ENCODE measurements at regions not wholly inside any gene's neighbourhood (a gene's known extent, or its start where the extent isn't known, plus 50 kb on each side); places are given as distances from the start of the nearest gene placed in this dataset.

- DNase-seq (ENCODE audit: insufficient read length, low spot score) (no peak), FAIRE-seq (no peak)
Measured at GRCh38 chr2:13005761-13006335, 289.1 kb downstream of the TRIB2 start.

- FAIRE-seq (no peak), DNase-seq (ENCODE audit: insufficient read length, low spot score) (no peak)
Measured at GRCh38 chr2:13006426-13006825, 289.7 kb downstream of the TRIB2 start.

DNA sequence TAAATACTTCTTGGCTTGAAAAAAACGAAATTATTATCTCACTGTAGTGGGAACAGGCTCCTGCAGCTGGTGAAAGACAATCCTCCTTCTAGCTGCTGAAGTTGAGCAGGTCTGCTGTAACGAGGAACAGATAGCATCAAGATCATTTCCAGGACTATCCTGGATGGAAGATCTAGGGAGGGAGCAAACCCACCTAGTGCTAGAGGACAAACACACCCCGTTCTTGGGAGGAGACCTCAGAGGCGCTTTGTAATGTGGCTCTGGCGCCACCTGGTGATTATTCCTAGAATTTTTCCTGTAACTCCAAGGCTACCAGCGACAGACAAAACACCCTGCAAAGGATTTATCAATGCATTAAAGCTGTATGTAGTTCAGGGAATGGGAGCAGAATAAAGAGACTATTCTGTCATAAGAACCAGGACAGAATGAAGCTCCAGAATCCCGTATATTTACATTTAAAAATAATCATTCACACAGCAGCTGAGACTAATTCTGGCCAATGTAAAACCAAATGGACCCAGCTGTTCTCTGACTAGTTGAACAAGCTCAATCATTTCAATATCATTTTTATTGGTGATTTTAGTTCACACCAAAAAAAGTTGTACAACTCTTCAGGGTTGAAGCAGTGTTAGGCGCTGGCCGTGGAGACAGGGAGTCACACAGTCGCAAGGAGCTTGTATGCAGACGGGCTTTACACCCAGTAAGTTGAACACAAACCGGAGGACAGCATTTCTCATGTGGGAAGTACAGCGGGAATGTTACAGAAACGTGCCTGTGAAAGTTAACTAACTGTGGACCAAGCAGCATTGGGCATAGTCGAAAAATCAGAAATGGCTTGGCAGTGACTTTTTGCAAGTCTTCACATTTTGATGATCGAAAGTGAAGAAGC, 290.3 kb downstream of the TRIB2 start:
- FAIRE-seq, result no peak
- peak; percentile 56 for DNase-seq (ENCODE audit: insufficient read length, low spot score)

- DNase-seq (ENCODE audit: insufficient read length, low spot score) (peak; percentile 4), FAIRE-seq (no peak)
Measured at GRCh38 chr2:13009027-13009642, 292.4 kb downstream of the TRIB2 start.

GRCh38 chr2:13010283-13010682, 293.5 kb downstream of the TRIB2 start:
- FAIRE-seq, result no peak
- no peak for DNase-seq (ENCODE audit: insufficient read length, low spot score)

DNA sequence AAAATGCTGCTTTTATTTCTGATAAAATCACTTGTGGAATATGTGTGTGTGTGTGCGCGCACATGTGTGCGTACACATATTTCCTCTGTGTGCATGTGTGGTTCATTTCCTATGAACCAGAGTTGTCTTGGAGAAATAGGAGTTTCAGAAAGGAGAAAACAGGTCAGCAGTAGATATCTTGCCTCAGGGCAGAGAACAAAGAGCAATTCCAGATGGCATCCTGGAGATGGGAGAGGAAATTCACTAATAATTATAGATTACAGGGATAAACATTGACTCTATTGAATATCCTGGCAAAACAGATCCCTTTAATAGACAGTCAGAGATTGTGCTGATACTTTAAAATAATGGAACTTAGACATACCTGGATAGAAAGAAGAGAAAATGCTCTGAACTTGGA, 298.0 kb downstream of the TRIB2 start:
- no peak for FAIRE-seq
- DNase-seq (ENCODE audit: insufficient read length, low spot score), result no peak

- DNase-seq (ENCODE audit: insufficient read length, low spot score) (no peak), FAIRE-seq (no peak)
Measured at GRCh38 chr2:13015532-13016320, 299.0 kb downstream of the TRIB2 start.

DNA sequence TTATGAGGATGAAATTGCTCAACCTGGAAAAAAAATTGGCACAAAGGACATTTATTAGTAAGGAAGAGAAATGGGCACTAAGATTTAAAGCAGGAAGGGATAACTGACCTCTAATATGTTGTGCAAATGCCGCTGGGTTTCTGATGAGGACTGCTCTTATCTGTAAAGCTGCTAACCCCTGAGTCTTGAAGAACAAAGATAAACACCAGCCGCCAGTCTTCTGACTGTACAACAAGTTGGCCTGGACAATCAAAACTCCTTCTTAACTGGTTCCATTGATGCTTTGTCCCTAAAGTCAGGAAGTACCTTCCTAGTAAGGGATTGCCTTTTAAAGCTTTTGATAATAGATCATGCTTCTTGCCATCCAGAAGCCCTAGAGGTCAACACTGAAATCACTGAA, 301.8 kb downstream of the TRIB2 start:
- FAIRE-seq (no peak), DNase-seq (ENCODE audit: insufficient read length, low spot score) (no peak)

DNA sequence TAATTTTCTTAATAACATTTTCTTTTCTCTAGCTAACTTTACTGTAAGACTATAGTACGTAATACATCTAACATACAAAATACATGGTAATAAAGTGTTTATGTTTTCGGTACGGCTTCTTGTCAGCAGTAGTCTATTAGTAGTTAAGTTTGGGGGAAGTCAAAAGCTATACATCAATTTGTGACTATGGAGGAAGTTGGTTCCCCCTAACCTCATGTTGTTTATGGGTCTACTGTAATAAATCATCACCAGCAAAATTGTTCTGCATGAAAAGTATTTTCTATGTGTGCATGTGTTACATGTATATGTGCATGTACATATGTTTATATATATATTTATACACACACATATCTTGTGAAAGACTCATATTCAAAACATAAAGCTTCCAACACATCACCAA, 303.0 kb downstream of the TRIB2 start:
- no peak for DNase-seq (ENCODE audit: insufficient read length, low spot score)
- no peak for FAIRE-seq

DNA sequence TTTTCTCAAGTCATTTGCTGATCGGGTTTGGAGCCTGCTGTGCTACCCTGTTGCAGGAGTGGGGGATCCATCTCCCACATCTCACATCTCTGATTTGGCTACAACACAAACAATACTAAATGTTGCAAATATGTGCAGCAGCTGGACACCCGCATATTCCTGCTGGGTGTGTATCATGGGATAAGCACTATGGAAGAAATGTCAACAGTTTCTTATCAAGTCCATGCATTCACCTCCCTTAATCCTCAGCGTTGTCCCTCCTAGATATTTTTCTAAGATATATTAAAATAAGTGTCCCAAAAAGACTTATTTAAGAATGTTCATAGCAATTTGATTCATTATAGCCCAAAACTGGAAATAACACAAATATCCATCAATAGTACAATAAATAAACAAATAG, 303.7 kb downstream of the TRIB2 start:
- FAIRE-seq, result no peak
- no peak for DNase-seq (ENCODE audit: insufficient read length, low spot score)

DNA sequence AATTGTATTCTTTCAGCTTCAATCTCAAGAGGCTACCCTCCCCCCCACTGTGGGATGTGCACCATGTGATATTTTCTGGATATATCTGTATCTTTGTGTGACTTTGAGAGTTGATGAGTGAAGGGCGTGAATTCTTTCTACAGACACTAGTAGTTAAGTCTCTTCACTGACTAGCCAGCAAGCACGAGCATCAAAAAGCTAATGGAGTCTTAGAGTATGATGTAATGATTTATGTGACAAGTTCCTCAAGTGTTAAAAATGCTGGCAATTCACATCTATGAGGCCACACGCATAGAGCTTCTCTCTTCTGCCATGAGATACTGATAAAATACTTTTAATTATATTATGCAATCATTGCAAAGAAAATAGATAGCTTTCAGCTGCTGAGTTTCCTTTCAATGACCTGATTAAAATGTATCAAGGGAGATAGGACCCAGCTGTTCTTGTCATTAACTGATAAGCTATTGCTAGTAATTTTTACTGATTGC, 304.8 kb downstream of the TRIB2 start:
- FAIRE-seq (no peak), DNase-seq (ENCODE audit: insufficient read length, low spot score) (no peak)

DNA sequence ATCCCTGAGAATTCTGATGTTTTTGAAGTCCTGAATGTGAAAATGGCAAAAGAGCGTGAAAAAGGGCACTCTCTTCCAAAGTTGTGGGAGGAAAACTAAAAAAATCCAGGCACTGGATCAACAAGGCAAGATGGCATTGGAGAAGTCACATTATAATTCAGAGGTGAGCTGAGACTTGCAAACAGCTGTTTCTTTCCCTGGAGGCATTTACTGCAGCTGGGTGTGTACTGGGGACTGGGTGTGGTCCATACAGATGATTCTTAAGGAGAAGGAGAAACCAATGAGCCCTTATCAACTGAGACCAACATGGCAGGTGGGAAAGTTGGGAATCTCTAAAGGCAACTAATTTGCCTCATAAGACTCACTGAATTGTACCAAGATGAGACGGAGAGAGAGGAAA, 313.9 kb downstream of the TRIB2 start:
- no peak for DNase-seq (ENCODE audit: insufficient read length, low spot score)
- no peak for FAIRE-seq

DNA sequence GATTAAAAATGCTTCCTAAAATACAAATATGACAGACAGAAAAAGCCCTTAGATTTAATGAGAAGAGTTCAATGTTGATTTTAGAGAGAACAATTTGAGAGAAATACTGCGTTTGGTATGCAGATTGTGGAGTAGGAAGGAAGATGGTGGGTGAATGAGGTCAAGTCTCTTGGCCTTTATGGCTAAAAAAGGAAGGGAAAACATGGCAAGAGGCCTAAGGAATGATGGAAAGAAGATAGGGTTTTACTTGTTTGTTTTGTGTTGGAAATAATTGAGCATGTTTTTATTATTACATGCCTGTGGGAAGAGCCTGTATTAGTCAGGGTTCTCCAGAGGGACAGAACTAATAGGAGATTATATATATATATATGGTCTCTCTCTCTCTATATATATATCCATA, 318.1 kb downstream of the TRIB2 start:
- FAIRE-seq (no peak), DNase-seq (ENCODE audit: insufficient read length, low spot score) (no peak)

GRCh38 chr2:13035866-13036265, 319.1 kb downstream of the TRIB2 start:
- FAIRE-seq (no peak), DNase-seq (ENCODE audit: insufficient read length, low spot score) (no peak)

- DNase-seq (ENCODE audit: insufficient read length, low spot score) (no peak), FAIRE-seq (no peak)
Measured at GRCh38 chr2:13040043-13040442, 323.3 kb downstream of the TRIB2 start.

GRCh38 chr2:13046557-13047165, 329.9 kb downstream of the TRIB2 start:
- FAIRE-seq, result no peak
- DNase-seq (ENCODE audit: insufficient read length, low spot score), result no peak

GRCh38 chr2:13050764-13051163, 334.0 kb downstream of the TRIB2 start:
- no peak for FAIRE-seq

DNA sequence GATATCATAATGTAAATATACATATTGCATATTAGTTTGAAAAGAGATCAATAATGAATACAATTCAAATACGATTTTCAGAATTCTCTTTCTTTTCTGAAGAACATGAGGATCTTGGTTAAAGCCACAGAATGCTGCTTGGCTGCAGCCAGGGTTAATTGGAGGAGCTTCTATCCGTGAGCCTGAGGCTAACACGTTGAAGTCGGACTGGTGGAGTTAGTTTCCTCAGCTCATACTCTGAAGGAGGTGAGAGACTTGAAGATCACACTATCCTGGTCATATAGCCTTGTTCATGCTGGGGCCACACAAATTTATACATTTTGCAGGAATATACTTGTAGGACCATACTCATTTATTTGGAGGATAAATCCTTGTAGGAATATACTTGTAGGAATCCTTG, 335.8 kb downstream of the TRIB2 start:
- FAIRE-seq (no peak), DNase-seq (ENCODE audit: insufficient read length, low spot score) (no peak)

More at GRCh38 chr2:13050764-13051163, 334.0 kb downstream of the TRIB2 start:
- no peak for DNase-seq (ENCODE audit: insufficient read length, low spot score)

GRCh38 chr2:13056259-13056843, 339.6 kb downstream of the TRIB2 start:
- no peak for FAIRE-seq
- peak; percentile 1 for DNase-seq (ENCODE audit: insufficient read length, low spot score)

DNA sequence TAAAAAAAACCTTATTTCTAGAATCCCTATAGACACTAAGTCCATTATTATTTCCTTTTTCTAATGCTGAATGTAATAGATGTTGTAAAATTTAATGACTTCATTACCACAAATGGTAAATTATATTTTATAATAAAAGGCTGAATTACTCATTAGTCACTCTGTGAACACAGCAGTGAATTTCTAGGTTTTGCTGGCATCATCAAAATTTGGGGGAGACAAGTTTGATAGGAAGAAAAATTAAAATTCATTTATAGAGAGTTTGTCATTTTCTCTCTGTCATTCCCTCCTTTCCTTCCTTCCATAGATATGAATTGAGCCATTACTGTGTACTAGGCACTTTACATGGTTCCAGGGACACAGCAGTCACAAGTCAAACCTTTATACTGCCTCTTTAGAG, 340.9 kb downstream of the TRIB2 start:
- DNase-seq (ENCODE audit: insufficient read length, low spot score), result no peak
- no peak for FAIRE-seq

Measured in HTR-8/SVneo (cell line).